Spleen (tissue), 7 donors: ENCODE measurements at regions not wholly inside any gene's neighbourhood (a gene's known extent, or its start where the extent isn't known, plus 50 kb on each side); places are given as distances from the start of the nearest gene placed in this dataset.

Source experiments
- CTCF ChIP-seq, 11 experiments: fragments of 200-600 bp in 7 of 11; fragments of 450-650 bp in 4 of 11; sonication (generic) in 4 of 11; IDR thresholded peaks in 8 of 11; conservative IDR thresholded peaks in 3 of 11; 1 replicate in 7 of 11; 2 replicates in 4 of 11; pipeline versions ENCODE4 v1.4.0 to v1.8.0; 2016 to 2021; ENCODE audit warnings: antibody characterized with exemption in 11 of 11, inconsistent platforms in 4 of 11, mild to moderate bottlenecking in 1 of 11
- POLR2AphosphoS5 ChIP-seq, 3 donors: sonication (generic); formaldehyde crosslinking; IDR thresholded peaks; one replicate each; pipeline ENCODE4 v1.5.1; 2017; ENCODE audit warnings: antibody characterized with exemption in 3 of 3
- donor health status: DM: no; HTN: no; CAD: no; lungs with moderate emphysema.
- donor health status: DM: no; HTN: no; CAD: no.
- donor health status: DM: no; HTN: no; CAD: no.

GRCh38 chr6:150662814-150663213 lies 63.1 kb downstream of the PLEKHG1 start:
- TF ChIP-seq POLR2AphosphoS5 (IDR thresholded peaks at IDR 0.05) (no peak), CTCF (IDR thresholded peaks at IDR 0.05 in 8 of 11, conservative IDR thresholded peaks at IDR 0.05 in 3 of 11) (no peak)
